ENCODE measurements at regions not wholly inside any gene's neighbourhood (a gene's known extent, or its start where the extent isn't known, plus 50 kb on each side); places are given as distances from the start of the nearest gene placed in this dataset.

- no peak for TF ChIP-seq POLR2AphosphoS5 (IDR thresholded peaks at IDR 0.05)
- TF ChIP-seq, protein P1, sequence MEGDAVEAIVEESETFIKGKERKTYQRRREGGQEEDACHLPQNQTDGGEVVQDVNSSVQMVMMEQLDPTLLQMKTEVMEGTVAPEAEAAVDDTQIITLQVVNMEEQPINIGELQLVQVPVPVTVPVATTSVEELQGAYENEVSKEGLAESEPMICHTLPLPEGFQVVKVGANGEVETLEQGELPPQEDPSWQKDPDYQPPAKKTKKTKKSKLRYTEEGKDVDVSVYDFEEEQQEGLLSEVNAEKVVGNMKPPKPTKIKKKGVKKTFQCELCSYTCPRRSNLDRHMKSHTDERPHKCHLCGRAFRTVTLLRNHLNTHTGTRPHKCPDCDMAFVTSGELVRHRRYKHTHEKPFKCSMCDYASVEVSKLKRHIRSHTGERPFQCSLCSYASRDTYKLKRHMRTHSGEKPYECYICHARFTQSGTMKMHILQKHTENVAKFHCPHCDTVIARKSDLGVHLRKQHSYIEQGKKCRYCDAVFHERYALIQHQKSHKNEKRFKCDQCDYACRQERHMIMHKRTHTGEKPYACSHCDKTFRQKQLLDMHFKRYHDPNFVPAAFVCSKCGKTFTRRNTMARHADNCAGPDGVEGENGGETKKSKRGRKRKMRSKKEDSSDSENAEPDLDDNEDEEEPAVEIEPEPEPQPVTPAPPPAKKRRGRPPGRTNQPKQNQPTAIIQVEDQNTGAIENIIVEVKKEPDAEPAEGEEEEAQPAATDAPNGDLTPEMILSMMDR (IDR thresholded peaks at IDR 0.05), result no peak
- TF ChIP-seq POLR2A (IDR thresholded peaks at IDR 0.05), result no peak
Measured at GRCh38 chr14:22387776-22388241, 201.2 kb downstream of the DAD1 start.
